HG03439 (cell line): ENCODE measurements at regions not wholly inside any gene's neighbourhood (a gene's known extent, or its start where the extent isn't known, plus 50 kb on each side); places are given as distances from the start of the nearest gene placed in this dataset.
"Not testable (repeated sequence)": the region's sequence is repeated elsewhere in the genome, so short reads cannot be mapped to it uniquely, and the experiment has no call there.

Experiments used
- ATAC-seq: cut with Tn5 transposase; IDR thresholded peaks from one replicate; pipeline ENCODE4 v1.9.1; 2021; ENCODE audit warnings: mild to moderate bottlenecking, moderate library complexity; ENCODE audit not compliant: unreplicated experiment

DNA sequence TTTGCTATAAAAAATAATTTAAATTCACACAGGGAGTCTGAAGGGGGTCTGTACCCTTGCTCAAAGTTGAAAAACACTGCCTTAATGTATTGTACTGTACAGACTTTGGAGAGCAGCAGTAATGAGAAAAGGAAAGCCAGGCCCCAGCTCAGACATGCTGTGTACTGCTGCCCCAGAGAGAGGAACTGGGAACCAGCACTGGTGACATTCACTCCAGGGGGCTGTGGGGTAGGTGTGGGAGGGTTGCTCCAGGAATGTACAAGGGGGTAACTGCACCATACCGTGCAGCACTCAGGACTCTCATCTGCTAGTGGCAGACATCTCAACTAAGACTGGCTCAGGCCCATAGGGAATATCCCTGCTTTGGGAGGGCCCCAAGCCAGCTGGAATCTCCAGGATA, 146.0 kb upstream of the RMP24 start:
- ATAC-seq = no peak

DNA sequence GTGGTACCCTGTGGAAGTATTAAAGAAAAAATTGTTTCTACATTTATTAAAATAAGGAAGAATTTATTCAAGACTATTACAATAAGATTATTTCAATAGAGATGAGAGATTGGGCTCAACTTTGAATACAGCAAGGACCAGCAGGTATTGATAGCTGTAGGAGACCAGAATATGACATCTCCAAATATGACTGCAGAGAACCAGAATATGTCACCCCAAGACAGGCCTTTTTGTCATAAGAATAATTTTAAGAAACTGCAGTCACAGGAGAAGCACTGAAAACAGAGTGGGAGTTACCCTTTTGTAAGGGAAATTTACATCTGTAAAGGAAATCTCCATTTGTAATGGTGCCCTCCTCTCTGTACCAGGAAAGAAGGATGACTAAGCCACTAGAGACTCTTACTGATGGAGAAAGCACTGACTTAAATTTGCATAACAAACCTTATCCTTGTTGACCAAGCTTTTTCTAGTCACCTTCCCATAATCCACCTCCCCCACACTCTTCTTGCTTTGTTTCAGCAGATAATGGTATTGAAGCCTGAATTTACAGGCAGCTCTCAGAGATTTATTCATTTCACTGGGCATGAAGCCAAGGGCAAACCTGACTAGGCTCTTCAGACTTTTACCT, 145.1 kb upstream of the RMP24 start:
- ATAC-seq = no peak

DNA sequence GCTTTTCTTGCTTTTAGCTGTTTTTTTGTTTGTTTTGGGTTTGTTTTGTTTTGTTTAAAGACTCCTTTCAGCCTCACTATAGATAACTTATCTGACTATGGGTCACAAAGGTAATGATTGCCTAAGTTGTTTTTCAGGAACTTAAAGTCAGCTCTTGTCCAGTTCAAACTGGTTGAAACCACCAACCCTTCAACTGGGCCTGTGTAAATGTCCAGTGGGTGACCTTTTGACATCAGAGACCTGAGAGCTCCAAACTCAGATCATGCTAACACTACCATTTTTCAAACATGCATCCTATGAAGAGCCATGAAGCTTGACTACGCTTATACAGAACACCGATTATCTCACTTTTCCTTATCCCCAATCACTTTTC, 144.6 kb upstream of the RMP24 start:
- no peak for ATAC-seq

DNA sequence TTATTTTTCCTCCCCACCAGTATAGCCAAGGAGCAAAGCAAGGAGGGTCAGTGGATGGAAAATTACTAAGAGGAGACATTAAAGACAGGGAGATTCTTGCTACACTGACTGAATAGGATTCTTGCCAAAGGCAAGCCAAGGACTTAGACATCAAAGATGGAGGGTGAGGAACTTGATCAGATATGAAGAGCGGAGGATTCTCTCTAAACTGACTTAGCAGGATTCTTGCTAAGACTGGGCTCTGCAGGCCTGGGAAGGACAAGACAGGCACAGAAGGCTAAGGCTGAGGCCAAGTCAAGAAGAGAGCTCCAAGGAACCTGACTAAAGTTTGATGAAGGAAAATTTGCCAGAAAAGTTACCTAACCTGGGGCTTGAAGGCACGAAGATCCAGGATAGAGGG, 143.9 kb upstream of the RMP24 start:
- no peak for ATAC-seq

DNA sequence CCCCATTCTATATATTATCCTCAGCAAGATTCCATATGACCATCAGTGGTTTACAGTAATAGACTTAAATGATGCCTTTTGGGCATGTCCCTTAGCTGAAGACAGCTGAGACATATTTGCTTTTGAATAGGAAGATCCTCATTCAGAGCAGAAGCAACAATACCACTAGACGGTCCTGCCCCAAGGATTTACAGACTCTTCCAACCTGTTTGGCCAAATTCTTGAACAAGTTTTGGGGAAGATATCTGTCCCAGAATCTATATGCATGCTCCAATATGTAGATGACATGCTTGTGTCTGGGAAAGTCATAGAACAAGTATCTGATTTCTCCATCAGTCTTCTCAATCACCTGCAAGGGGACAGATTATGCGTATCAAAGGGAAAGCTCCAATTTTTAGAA, 137.1 kb upstream of the RMP24 start:
- ATAC-seq = no peak

DNA sequence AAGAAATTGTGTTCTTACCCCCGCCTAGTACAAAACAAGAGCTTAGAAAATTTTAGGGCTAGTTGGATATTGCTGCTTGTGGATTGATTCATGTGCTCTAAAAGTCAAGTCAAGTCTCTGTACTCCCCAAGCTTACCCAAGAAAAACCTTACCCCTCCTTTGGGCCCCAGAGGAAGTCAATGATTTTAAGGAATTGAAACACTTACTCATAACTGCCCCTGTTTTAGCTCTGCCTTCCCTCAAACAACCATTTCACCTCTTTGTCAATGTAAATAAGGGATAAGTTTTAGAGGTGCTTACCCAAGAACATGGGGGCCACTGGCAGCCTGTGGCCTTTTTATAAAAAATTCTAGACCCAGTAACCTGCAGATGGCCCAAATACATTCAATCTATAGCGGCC, 136.6 kb upstream of the RMP24 start:
- peak; percentile 77 for ATAC-seq

DNA sequence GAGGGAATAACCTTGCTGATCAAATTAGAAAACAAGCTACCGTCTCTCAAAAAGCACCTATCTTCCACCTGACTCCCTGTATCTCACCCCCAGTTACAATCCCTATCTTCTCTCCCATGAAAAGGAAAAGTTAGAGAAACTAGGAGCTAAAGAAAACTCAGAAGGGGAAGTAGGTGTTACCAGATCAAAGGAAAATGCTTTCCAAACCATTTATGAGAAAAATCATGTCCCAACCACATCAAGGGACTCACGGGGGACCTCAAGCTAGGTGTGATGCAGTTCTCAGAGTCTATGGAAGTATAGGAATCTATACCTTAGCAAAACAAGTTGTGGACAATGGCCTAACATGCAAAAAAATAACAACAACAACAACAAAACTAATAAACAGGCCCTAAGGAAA, 135.5 kb upstream of the RMP24 start:
- no peak for ATAC-seq

DNA sequence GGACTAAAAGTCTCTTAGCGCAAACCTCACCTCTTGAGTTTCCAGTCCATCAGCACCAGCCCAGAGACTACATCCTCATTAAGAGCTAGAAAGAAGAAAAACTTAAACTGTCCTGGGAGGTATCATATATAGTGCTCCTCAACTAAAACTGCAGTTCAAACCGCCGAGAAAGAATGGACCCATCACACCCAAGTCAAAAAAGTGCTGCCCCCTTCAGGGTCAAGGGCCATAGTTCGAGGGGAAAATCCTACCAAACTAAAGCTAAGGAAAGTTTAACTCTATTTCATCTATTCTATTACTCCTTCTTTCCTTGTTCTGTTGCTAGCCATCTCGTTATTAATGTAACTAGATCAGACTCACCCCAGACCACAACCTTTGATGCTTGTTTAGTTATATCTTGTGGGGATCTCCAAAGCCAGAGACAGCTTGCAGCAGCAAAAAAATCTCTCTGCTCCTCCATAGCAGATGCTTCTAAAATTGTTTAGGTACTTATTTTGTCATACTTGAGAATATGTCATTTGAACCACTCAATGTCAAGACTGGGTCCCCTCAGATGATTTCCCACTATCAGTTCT, 134.5 kb upstream of the RMP24 start:
- ATAC-seq = no peak

DNA sequence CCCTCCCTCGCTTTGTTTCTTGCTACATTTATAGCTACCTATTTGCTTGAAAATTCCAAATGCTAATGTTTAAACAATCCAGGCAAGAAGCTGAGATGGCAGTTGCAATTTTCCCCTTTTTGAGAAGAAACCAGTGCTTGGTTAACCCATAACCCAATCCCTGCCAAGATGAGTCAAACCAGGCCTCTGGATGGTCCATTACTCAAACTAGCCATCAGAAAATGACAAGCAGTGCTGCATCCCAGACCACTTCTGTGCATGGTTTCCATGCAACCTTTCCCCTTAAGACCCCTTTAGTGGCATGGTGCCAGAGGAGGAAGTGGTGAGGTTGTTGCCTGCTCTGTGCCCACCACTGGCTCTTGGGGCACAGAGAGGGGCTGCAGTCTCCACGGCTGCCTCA, 131.2 kb upstream of the RMP24 start:
- no peak for ATAC-seq

DNA sequence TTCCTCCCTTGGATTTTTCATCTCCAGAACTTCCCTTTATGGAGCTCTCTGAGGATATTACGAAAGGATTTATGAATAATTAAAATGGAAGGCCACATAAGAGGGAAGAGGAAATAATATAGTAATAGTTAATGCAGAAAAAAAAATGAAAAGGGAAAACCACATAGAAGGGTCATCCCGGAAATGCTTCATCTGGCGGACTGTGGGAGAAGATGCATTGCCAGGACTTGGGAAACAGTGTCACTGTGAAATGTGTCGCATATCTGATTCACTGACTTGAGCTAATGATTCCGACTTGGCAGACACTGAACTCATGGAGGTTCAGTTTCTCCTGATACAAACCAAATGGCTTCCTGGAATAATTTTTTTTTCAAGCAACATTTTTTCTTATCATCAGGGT, 129.9 kb upstream of the RMP24 start:
- no peak for ATAC-seq

DNA sequence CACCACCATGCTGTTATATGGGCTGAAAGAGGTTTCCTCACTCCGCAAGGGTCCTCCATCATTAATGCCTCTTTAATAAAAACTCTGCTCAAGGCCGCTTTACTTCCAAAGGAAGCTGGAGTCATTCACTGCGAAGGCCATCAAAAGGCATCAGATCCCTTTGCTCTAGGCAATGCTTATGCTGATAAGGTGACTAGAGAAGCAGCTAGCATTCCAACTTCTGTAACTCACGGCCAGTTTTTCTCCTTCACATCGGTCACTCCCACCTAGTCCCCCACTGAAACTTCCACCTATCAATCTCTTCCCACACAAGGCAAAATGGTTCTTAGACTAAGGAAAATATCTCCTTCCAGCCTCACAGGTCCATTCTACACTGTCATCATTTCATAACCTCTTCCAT, 124.2 kb upstream of the RMP24 start:
- not testable (repeated sequence) for ATAC-seq

DNA sequence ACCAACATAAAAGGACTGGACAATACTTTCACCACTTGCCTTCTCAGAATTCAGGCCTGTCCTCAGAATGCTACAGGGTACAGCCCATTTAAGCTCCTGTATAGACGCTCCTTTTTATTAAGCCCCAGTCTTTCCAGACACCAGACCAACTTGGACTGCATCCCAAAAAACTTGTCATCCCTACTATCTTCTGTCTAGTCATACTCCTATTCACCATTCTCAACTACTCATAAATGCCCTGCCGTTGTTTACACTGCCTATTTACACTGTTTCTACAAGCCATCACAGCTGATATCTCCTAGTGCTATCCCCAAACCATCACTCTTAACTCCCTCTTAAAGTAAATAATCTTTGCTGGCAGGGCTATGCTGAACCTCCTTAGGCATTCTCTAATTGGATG, 123.2 kb upstream of the RMP24 start:
- not testable (repeated sequence) for ATAC-seq

DNA sequence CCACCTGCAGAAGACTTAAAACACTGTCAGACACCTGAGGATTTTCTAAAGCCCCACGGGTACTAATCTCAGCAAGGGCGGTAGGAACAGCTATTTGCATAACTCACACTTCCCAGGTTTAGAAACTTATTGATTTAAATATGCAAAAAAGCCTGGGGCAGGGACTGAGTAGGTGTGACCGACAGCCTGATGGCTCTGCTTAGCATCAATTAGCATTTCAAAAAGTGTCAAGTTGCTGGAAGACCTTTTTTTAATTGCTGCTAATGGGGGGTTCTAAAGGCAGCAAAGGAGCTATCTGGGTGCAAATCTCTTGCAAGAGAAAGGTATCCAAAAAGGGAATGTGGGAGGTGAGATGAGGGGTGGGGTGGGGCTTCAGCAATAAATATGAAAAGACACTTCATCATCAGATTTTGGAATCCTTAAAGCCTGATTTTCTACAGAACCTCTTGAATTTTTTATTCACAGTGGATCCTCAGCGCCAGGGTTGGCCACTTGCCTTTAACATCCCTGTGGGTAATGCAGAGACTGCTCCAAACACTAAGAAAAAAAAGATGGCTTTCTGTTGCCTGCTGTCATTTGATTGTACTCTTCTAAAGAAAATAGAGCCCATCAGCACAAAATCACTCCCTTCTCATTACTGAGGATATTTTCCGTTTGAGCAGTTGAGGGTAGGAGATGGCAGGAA, 121.1 kb upstream of the RMP24 start:
- ATAC-seq = no peak

DNA sequence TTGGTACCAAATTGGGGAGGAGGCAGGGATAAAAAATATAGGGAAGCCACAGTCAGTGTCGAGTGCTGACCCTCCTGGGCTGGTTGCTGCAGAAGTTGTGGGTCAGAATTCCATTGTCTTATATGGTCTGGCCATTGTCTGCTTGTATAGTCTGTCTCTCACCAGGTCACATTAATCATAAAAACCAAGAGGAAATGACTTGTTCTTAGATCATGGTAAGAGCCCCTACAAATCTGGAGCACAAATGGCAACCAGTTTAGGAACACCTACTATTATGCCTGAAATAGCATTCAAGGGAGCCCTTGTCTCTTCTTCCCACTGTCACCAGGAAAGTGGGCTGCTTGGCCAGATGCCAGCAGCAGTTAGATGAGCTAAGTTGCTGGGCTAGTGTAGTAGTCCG, 119.7 kb upstream of the RMP24 start:
- ATAC-seq = no peak

DNA sequence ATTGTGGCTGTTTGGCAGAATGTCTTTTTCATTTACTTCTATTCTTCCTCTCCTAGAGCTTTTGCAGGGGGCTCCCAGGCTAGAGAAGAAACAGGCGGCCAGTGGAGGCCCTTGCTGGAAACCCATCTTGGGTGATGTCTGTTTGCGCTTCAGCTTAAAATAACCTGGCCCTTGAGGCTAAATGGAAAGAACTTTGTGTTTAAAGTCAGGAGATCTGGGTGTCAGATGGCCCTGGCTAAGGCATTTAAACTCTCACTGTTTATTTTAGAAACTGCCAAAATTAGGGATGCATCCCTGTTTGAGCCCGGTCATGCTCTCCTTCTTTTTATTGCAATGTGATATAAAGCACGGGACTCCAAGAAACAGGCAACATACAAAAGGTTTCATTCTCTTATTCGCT, 118.4 kb upstream of the RMP24 start:
- no peak for ATAC-seq

DNA sequence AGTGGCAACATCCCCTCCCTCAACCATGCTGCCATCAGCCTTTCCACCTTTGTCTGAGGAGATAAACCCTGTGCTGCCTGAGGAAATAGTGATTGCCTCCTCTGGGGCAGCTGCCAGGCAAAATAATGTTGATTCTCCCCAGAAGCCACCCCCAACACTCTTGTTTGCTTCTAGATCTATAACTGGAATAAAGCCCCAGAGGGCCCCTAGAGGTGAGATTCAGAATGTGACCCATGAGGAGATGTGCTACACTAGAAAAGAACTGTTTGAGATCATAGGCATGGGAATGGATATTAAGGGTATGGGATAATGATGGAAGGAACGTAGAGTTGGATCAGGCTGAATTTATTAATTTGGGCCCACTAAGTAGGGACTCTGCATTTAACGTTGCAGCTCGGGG, 116.3 kb upstream of the RMP24 start:
- no peak for ATAC-seq

DNA sequence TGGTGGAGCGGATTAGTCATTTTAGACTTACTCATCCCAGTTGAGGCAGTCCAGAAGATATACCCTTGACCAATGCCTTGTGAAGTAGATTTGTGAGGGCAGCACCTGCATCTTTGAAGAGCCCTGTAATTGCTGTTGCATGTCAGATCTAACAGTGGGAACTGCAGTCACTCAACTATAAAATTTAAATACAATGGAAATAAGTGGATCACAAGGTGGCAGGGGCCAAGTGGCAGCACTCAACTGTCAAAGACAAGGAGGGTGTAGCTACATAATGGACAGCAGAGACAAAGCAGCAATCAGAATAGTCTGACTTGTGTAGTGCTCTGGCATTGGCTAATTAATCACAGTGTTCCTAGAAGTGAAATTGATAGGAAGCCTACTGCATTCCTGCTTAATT, 115.8 kb upstream of the RMP24 start:
- not testable (repeated sequence) for ATAC-seq

DNA sequence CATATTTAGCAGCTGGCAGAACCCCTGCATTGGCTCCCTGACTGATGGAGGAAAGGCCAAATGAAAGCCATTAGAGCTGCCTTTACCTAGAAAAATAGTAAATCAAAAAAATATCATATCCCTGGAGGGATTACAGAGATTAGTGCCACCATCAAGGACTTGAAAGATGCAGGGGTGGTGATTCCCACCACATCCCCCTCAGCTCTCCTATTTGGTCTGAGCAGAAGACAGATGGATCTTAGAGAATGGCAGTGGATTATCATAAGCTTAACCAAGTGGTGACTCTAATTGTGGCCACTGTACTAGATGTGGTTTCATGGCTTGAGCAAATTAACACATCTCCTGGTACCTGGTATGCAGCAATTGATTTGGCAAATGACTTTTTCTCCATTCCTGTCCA, 114.9 kb upstream of the RMP24 start:
- ATAC-seq = not testable (repeated sequence)

DNA sequence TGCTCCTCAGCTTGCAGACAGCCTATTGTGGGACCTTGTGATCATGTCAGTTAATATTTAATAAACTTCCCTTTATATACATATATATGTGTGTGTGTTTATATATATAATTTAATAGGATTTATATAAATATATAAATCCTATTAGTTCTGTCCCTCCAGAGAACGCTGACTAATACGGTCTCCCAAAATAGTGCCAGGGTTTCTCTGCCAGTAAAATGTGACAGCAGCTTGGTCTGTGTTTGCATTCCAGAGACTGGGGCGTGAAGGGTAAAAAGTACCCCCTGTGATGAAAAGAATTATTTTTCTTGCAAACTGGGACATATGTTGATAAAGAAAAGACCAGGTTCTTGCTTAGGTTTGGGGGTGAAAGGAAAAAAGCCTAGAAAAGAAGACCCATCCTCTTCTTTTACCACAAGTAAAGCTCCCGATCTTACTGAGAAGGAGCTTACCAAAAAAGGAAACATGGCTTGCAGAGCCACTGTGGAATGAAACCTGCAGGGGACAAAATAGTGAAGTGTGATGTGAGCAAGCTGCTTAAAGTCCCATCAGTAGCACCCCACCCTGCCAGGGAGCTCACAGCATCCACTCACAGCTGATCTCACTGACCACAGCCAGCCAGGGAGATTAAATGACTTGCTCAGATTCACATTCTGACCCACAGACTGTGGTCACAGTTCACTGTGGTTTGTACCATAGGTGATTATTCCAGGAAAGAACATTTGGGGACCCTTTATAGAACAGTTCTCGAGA, 110.9 kb upstream of the RMP24 start:
- ATAC-seq = no peak

DNA sequence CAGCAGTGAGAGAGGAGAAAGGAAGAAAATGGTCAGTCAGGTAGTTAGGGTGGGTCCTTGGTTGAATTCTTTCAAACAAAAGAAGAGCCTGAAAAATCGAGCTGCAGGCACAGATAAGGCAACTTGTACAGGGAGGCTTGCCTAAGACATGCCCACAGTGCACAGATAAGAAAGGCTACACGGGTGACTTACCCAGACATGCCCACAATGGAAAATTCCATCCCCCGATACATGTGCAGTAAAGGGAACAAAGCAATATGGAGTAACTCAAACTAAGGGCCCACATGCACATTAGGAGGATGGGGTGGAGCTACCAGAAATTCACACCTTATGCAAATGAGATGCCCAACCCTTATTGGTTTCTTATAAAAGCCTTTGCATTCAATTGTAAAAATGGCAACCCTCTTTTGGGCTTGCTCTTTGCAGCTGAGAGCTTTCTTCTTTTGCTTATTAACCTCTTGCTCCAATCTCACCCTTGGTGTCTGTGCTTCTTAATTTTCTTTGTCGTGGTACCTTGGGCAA, 110.3 kb upstream of the RMP24 start:
- no peak for ATAC-seq

DNA sequence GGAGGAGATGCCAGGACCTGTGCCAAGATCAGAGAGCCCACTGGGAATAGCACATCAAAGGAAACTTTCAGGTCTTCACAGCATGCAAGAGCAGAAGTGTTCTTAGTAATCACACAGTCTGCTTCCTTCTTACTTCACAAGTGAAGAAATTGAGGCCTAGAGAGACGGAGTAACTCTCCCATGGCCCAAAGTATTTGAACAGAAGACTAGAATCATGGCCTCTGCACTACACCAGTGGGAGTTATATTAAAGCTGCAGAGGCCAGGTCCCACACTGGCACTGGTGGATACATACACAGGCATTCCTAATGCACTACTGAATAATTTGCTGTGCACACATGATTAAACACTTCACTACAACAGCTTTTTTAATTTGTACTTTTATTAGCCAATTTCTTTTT, 107.6 kb upstream of the RMP24 start:
- no peak for ATAC-seq

DNA sequence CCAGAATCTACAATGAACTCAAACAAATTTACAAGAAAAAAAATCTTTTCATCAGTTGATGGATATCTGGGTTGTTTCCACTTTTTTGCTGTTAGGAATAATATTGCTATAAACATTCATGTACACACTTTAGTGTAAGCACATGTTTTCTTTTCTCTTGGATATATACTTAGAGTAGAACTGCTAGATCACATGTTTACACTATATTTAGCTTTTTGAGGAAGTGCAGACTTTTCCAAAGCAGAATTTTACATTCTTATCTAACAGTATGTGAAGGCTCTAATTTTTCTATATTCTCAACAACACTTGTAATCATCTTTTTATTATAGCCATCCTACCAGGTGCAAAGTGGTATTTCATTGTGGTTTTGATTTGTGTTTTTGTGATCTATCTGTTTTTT, 103.6 kb upstream of the RMP24 start:
- ATAC-seq = no peak
